Cardiac muscle cell (in vitro differentiated cells and primary cell): ENCODE measurements at regions not wholly inside any gene's neighbourhood (a gene's known extent, or its start where the extent isn't known, plus 50 kb on each side); places are given as distances from the start of the nearest gene placed in this dataset.

ENCODE experiments used
- DNase-seq, 2 donors: peaks; one replicate each; pipeline versions ENCODE4 v3.0.0 to v3.0.0-alpha.2; 2010 to 2017; ENCODE audit warnings: low read depth in 1 of 2, low spot score in 1 of 2
- H3K27ac ChIP-seq: fragments of 200-600 bp; sonication (generic); 2 replicates; pipeline ENCODE4 v1.5.1; 2016
- H3K27me3 ChIP-seq: fragments of 200-600 bp; sonication (generic); 2 replicates; pipeline ENCODE4 v1.6.0; 2016; ENCODE audit warnings: control low read depth
- H3K36me3 ChIP-seq: fragments of 200-600 bp; sonication (generic); 2 replicates; pipeline ENCODE4 v1.5.1; 2016; ENCODE audit warnings: control low read depth
- H3K4me1 ChIP-seq: fragments of 200-600 bp; sonication (generic); 2 replicates; pipeline ENCODE4 v1.8.1; 2017; ENCODE audit warnings: low read depth, mild to moderate bottlenecking, mixed run types
- H3K4me3 ChIP-seq: fragments of 200-600 bp; sonication (generic); 2 replicates; pipeline ENCODE4 v1.5.1; 2016; ENCODE audit warnings: mild to moderate bottlenecking
- H3K9me3 ChIP-seq: fragments of 200-600 bp; sonication (generic); 2 replicates; pipeline ENCODE4 v1.5.1; 2017; ENCODE audit warnings: low read depth, mild to moderate bottlenecking, control low read depth
- TF ChIP-seq, protein P1 (sequence below): IDR thresholded peaks from 2 replicates; pipeline ENCODE4 v1.5.1; 2012; ENCODE audit warnings: low read depth, mild to moderate bottlenecking, low read length

DNA sequence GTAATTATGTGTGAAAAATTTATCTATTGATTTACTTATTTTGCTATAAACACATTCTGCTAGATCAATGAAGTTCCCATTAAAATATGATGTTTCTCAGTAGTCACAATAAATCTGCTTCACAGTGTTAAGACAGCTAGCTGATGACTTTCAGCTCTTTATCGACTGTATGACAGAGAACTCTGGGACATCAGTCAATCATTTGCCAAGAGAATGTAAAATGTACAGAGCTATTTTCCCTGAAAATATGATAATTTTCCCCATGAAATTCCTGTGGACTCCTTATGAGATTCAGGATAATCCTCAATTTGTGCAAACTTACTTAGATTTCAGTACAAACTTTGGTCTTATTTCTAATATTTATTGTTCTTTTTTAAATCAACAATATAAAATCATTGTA is 430.5 kb downstream of the SLITRK6 start:
- Histone ChIP-seq H3K4me1 (no peaks in the 10 kb centered on the region), H3K4me3 (no peak overlapping the region), H3K36me3 (no peaks in the 10 kb centered on the region), H3K27me3 (no peaks in the 10 kb centered on the region), H3K9me3 (no peaks in the 10 kb centered on the region), H3K27ac (no peak overlapping the region)
- TF ChIP-seq, protein P1, sequence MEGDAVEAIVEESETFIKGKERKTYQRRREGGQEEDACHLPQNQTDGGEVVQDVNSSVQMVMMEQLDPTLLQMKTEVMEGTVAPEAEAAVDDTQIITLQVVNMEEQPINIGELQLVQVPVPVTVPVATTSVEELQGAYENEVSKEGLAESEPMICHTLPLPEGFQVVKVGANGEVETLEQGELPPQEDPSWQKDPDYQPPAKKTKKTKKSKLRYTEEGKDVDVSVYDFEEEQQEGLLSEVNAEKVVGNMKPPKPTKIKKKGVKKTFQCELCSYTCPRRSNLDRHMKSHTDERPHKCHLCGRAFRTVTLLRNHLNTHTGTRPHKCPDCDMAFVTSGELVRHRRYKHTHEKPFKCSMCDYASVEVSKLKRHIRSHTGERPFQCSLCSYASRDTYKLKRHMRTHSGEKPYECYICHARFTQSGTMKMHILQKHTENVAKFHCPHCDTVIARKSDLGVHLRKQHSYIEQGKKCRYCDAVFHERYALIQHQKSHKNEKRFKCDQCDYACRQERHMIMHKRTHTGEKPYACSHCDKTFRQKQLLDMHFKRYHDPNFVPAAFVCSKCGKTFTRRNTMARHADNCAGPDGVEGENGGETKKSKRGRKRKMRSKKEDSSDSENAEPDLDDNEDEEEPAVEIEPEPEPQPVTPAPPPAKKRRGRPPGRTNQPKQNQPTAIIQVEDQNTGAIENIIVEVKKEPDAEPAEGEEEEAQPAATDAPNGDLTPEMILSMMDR, result no peak
- DNase-seq, result no peak

DNA sequence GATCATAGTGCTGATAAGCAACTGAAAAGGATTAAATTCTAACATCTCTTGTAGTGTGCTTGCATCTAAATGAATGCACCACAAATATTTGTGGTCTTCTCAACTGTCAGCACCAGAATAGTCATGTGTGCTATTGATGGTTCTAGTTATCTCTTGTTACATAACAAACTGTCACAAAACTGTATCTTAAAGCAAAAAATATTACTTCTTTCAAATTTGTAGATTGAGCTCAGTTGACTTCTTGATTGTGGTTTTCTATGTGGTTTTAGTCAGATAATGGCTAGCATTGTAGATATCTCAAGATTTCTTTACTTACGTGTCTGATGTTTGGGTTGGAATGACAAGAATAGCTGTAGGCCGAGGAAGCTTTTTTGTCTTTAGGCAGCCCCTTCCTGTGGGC is 431.3 kb downstream of the SLITRK6 start:
- DNase-seq, result peak in 1 of 2 donors; percentile 44
- Histone ChIP-seq H3K9me3 (no peaks in the 10 kb centered on the region), H3K4me3 (no peak overlapping the region), H3K27me3 (no peaks in the 10 kb centered on the region), H3K27ac (no peak overlapping the region), H3K36me3 (no peaks in the 10 kb centered on the region), H3K4me1 (no peaks in the 10 kb centered on the region)
- TF ChIP-seq, protein P1, result no peak

DNA sequence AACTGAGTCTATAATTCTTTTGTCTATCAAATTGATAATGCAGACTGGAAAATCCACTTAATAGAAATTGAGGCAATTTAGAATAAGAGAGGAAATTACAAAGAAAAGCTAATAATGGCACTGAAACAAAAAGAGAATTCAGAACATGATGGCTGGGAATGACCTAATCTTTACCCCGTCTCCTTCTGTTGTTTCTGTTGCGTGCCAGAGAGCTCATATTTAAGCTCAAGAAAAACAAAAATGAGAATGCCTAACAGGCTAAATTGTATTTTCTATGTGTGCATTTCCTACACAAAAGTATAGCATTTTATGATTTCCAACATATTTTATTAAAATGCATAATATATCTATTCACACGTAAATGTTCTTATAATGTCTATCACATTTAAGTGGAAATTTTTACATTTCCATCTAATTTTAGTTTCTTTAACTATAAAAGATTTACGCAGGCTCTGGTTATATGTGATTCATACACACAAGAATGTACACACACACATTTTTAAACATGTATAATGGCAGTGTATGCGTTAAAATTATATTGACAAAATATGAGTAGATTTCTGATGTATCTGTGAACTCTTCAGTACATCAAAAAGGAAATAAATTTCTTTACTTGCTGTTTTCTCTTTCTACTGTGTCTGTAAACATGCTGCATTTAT is 432.3 kb downstream of the SLITRK6 start:
- Histone ChIP-seq H3K36me3 (no peaks in the 10 kb centered on the region), H3K4me1 (no peaks in the 10 kb centered on the region), H3K27me3 (no peaks in the 10 kb centered on the region), H3K27ac (no peak overlapping the region), H3K4me3 (no peak overlapping the region), H3K9me3 (no peaks in the 10 kb centered on the region)
- DNase-seq, result peak in 1 of 2 donors; percentile 16
- TF ChIP-seq, protein P1, result no peak

DNA sequence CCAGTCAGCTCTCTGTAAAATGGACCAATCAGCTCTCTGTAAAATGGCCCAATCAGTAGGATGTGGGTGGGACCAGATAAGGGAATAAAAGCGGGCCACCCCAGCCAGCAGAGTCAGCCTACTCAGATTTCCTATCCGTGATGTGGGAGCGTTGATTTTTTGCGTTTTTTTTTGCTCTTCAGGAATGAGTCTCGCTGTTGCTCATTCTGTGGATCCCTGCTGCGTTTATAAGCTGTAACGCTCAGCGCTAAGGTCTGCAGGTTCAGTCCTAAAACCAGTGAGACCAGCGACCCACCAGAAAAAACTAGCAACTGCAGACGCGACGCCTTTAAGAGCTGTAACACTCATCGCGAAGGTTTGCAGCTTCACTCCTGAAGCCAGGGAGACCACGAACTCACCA is 435.7 kb downstream of the SLITRK6 start:
- Histone ChIP-seq H3K4me3 (no peak overlapping the region), H3K27me3 (no peaks in the 10 kb centered on the region), H3K4me1 (no peaks in the 10 kb centered on the region), H3K27ac (no peak overlapping the region), H3K36me3 (no peaks in the 10 kb centered on the region), H3K9me3 (no peaks in the 10 kb centered on the region)
- no peak for DNase-seq
- TF ChIP-seq, protein P1, result no peak

DNA sequence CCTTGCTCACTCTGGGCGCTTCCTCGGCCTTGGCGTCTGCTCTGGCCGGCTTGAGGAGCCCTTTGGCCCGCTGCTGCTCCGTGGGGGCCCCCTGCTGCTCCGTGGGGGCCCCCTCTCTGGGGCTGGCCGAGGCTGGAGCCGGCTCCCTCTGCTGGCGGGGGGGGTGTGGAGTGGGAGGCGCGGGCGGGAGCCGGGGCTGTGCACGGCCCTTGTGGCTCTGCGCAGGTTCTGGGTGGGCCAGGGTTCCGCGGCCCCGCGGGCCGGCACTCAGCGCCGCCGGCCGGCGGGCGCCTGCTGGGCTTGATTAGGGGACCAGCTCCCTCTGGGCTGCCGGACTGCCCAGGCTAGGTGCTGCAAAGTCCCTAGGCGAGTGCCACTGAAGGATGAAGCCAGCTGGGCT is 436.2 kb downstream of the SLITRK6 start:
- Histone ChIP-seq H3K4me3 (no peak overlapping the region), H3K27me3 (no peaks in the 10 kb centered on the region), H3K36me3 (no peaks in the 10 kb centered on the region), H3K4me1 (no peaks in the 10 kb centered on the region), H3K9me3 (no peaks in the 10 kb centered on the region), H3K27ac (no peak overlapping the region)
- TF ChIP-seq, protein P1, result no peak
- DNase-seq, result no peak
